Caki2 (cell line): ENCODE measurements at regions not wholly inside any gene's neighbourhood (a gene's known extent, or its start where the extent isn't known, plus 50 kb on each side); places are given as distances from the start of the nearest gene placed in this dataset.

Experiments
- DNase-seq: peaks from one replicate; pipeline ENCODE4 v3.0.0-alpha.2; 2015; ENCODE audit warnings: low read depth
- in situ Hi-C: cut with HindIII; loops from 2 replicates; pipeline ENCODE4 v1.10.0; 2016; ENCODE audit warnings: low sequenced_read_pairs, low pct_unique_long_range_greater_than_20kb, mixed read lengths

DNA sequence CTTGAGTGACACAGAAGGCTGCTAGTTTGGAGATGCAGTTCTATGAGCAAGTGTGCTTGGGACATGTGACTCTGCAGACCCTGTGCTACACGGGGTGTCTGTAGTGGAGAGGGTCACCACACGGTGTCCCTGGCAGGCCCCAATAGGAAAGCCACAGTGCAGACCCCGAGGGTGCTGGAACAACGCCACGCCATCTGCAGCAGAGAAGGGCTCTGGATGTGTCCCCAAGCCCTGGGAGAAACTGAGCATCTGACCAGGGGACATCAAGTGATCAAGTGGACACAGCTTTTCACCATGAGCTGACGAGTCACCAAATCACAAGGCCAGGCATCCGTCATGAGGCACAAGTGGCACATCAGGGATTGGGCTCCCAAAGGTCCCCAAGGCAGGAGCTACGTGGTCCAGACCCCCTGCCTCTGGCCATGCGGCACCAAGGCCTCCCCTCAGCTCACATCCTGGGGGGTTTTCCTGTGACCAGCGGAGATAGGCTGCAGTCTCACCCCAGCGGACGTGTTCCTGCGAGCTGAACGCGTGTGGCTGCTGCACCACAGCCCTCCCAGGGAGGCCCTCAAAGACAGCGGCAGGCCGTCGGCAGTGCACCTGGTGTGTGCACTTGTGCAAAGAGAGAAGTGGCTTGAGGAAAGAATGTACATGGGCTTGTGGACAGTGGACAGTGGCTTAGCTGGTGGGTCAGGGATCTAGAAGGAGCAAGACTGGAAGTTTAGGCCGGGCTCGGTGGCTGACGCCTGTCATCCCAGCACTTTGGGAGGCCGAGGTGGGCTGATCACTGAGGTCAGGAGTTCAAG is 96.7 kb downstream of the RPS6KA4 start:
- no peak for DNase-seq
- in situ Hi-C loops: no loop called here

DNA sequence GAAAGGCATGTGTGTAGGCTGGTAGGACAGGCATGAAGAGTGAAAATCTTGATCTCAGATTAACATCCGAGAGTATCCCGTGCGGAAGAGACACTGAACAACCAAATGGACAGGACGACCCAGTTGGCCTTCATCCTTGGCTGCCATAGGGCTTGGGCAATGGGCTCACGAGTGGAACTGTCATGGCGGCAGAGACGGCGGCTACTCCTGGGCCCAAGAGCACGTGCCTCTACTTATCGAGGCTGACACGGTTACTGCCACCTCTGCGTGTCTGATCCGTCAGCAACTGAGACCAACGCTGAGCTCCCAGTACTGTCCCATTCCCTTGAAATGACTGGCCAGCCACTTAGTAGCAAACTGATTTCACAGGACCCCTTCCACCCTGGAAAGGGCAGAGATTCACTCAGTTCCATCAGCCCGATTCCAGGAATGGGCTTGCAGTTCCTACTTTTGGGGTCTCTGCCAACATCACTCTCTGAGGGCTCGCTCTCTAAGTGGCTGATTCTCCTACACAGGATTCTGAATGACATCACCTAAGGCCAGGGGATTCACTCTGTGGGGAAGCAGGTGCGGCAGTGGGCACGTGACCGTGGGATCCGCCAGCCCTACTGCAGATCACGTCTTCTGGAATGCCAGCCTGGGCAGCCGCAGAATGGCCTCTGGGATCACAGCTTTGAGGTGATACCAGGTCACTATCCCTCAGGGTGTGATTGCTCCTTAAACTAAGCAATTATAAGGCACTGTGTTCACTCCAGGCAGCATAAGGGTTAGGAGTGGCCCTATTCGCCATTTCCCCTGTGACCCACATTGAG is 97.8 kb downstream of the RPS6KA4 start:
- no peak for DNase-seq
- in situ Hi-C loops: no loop called here

- no peak for DNase-seq
- in situ Hi-C loops: no loop called here
Measured at GRCh38 chr11:64457416-64458010, 98.2 kb upstream of the SLC22A11 start.

DNA sequence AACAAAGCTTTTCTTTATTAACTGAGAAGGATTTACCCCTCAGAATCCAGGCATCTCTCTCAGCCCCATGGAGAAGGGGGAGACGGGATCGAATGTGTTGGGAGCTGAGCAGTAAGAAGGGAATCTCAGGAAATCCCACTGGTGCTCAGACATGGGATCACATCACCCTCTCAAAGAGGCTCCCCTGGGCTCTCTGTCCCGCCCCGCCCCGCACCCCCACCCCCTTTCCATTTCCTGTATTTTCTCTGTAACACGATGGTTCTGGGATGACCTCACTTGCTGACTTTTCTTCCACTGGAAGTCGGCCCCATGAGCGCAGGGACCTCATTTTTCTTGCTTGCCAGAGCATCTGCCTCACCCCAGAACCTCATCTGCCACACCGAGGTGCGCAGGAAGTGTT is 96.7 kb upstream of the SLC22A11 start:
- no peak for DNase-seq
- in situ Hi-C loops: no loop called here

DNA sequence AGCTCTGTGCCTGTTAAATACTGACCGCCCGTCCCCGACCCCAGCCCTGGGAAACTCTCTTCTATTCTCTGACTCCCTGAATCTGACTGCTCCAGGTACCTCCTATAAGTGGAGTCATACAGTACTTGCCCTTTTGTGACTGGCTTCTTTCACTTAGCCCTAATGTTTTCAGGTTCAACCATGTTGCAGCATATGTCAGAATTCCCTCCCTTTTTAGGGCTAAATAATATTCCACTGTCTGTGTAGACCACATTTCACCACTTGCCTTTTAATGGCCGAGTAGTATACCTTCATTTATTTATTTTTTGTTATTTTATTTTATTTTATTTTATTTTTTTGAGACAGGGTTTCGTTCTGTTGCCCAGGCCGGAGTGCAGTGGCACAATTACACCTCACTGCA is 96.1 kb upstream of the SLC22A11 start:
- no peak for DNase-seq
- in situ Hi-C loops: no loop called here

- in situ Hi-C loops: no loop called here
- no peak for DNase-seq
Measured at GRCh38 chr11:64461081-64461480, 94.7 kb upstream of the SLC22A11 start.

DNA sequence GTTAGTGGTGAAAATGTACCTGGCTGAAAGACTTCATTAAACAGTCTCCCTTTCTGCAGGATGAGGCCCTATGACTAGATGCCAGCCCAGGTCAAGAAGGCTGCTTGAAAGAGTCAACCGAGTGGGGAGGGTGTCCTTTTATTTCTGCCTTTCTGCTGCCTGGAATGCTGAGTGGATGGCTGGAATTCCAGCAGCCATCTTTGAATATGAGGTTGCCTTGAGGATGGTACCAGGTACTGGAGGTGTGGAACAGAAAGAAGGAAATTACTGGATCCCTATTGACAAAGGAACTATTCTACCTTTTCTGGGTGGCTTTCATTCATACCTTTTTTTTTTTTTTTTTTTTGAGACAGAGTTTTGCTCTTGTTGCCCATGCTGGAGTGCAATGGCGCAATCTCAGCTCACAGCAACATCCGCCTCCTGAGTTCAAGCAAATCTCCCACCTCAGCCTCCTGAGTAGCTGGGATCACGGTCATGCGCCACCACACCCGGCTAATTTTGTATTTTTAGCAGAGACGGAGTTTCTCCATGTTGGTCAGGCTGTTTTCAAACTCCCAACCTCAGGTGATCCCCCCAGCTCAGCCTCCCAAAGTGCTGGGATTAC is 89.5 kb upstream of the SLC22A11 start:
- no peak for DNase-seq
- in situ Hi-C loops: no loop called here

- in situ Hi-C loops: no loop called here
- no peak for DNase-seq
Measured at GRCh38 chr11:64469288-64469687, 86.5 kb upstream of the SLC22A11 start.

DNA sequence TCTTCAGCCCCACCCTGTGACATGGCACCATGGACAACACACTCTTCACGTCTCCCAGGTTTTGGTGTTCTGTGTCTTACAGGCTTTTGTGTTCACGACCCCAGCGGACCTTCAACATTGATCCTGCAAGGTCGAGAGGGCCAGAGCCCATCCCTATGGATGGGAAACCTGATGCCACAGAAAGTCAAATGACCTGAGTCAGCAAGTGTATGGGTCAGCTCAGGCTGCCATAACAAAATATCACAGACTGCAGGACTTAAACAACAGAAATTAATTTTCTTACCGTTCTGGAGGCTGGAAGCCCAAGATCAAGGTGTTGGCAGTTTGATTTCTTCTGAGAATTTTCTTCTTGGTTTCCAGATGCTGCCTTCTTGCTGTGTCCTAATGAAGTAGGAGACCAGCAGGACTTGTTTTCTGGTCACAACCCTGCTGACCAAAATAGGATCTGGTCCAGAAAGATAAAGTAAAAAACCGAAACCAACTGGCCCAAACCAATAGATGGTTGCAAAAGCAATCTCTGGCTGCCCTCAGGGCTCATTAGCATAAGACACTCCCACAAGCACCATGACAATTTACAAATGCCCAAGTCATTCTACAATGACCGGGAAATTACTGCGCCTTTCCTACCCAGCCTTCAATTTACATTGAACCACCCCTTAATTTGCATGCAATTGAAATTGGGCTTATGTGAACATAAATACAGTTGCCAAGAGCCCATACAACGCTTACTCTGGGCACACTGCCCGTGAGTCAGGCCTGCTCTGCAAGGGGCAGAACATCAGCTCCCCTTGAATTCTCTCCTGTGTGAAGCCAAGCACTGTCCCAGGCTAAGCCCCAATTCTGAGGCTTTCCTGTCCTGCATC is 82.9 kb upstream of the SLC22A11 start:
- no peak for DNase-seq
- in situ Hi-C loops: no loop called here

GRCh38 chr11:64474680-64475079 is 81.1 kb upstream of the SLC22A11 start:
- in situ Hi-C loops: no loop called here
- DNase-seq: no peak

DNA sequence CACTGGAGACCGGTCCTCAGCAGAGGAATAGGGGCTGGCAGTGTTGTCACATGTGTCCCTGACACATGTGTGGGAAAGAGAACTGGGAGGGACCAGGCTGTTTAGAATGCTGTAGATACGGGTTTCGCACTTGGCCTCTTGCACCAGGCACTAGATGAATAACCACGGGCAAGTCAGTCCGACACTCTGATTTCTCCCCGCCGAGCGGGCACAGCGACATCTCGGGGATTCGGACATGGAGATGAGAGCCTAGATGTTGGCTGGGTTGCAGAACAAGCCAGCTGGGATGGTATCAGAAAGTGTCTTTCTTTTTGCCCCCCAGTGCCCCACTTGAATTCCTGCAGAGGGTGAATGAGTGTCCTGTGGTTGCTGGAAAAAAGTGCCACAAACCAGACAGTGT is 80.6 kb upstream of the SLC22A11 start:
- in situ Hi-C loops: no loop called here
- DNase-seq: no peak

DNA sequence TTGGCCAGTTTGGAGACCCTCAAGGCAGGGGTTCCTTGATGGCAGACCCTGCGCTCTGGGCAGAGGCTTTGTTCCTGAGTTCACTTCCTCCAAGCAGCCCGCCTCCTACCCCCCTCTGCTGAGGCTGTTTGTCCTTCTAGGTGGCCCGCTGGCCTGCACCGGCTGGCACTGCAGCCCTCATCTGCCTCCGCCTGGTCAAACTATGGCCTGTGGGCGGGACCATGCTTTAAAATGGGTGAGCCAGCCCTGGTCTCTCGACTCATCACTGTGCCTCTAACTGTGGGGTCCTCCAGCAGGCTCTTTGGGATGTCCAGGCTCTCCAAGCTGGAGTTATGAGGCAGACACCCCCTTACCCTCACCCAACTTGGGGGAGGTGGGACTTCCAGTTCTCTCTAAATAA is 78.9 kb upstream of the SLC22A11 start:
- no peak for DNase-seq
- in situ Hi-C loops: no loop called here

DNA sequence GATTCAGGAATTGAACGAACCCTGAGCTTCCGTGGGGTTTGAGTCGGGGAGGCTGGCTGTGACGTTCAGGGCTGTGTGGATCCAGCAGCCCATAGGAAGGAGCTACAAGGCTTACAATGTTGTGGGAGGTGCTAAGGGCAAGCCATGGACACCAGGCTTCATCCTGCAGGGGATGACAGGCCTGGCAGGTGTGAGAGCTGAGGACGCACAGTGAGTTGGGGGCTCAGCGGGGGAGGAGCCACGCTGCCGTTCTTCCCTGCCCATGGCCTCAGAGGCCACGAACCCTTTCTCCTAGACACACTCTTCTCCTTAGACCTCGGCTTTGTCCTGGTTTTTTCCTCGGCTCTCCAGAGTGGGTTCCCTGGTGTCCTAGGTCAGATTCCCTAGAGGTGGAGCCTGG is 78.1 kb upstream of the SLC22A11 start:
- no peak for DNase-seq
- in situ Hi-C loops: no loop called here

GRCh38 chr11:64482588-64482987 is 73.2 kb upstream of the SLC22A11 start:
- in situ Hi-C loops: no loop called here
- DNase-seq: no peak

- in situ Hi-C loops: no loop called here
Measured at GRCh38 chr11:64484191-64485022, 71.3 kb upstream of the SLC22A11 start.

DNA sequence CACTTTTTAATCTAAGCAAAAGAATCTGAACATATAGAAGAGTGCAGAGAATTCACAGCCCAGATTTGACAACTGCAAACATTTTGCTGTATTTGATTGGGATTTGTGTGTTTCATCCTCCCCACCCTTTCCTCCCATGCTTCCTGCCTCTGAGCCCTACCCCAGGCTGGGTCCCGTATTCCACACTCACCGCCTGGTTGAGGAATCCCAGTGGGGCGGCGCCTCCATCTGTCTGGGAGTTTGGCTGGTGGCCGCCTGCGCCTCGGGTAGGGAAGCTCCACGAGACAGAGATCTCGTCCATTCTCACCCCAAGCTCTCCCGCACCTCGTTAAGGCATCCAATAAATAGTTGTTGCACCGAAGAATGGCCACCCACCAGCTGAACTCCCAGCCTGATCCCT is 70.7 kb upstream of the SLC22A11 start:
- in situ Hi-C loops: no loop called here

More at GRCh38 chr11:64484191-64485022, 71.3 kb upstream of the SLC22A11 start:
- no peak for DNase-seq

DNA sequence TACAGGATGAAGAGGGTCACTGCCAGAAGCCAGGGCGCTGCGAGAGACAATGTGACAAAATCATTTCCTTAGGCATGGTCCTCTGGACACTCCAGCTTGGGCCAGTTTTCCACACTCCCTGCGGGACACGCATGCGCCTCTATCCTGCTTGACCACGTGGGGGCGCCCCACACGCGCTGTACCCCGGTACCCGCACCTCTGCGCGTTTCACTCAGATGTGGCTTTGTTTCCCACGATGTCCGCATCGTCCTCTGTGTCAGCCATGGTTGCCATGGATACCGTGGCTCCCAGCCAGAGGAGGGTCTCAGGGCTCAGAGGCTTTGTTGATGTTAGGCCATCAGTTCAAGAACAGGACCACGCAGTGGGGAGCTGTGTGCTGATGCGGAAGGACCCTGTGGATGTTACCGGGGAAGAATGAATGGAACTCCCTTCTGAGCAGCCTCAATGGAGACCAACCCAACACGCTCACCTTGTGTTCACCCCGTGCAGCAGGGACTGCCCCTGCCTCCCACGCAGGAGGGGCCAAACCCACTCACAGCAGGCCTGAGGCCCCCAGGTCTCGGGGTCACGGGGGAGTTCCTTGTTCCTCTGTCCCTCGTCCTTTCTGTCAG is 65.8 kb upstream of the SLC22A11 start:
- peak; percentile 6 for DNase-seq
- in situ Hi-C loops: no loop called here

More for the DNA sequence above, 70.7 kb upstream of the SLC22A11 start:
- DNase-seq: no peak
